Activated CD4-positive, CD25-positive, alpha-beta regulatory T cell (primary cell): ENCODE measurements at regions not wholly inside any gene's neighbourhood (a gene's known extent, or its start where the extent isn't known, plus 50 kb on each side); places are given as distances from the start of the nearest gene placed in this dataset.

Source experiments
- DNase-seq, 4 experiments: peaks; one replicate each; lab custom pipeline; 2025; lab: John Stamatoyannopoulos, UW

DNA sequence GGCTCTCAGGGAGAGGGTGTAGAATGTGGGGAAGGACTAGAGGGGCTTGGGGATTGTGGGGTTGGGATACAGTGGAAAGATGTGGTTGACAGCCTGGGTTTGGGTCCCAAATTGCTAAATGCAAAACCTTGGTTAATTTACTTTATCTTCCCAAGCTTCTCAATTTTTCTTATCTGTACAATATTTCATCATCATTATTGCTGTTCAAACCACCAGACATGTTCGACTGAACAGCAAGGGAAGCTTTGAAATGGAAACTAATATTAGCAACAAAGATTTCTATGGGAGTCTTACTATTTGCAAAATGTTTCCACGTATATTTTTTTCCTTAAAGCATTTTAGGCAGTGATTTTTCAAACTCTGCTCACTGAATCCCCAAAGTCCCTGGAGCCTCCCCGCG, 67.0 kb upstream of the KAZN start:
- no peak for DNase-seq

GRCh38 chr1:14535619-14536355, 62.7 kb upstream of the KAZN start:
- no peak for DNase-seq

GRCh38 chr1:14538335-14538734, 60.1 kb upstream of the KAZN start:
- DNase-seq, result no peak

GRCh38 chr1:14539309-14539708, 59.2 kb upstream of the KAZN start:
- no peak for DNase-seq

DNA sequence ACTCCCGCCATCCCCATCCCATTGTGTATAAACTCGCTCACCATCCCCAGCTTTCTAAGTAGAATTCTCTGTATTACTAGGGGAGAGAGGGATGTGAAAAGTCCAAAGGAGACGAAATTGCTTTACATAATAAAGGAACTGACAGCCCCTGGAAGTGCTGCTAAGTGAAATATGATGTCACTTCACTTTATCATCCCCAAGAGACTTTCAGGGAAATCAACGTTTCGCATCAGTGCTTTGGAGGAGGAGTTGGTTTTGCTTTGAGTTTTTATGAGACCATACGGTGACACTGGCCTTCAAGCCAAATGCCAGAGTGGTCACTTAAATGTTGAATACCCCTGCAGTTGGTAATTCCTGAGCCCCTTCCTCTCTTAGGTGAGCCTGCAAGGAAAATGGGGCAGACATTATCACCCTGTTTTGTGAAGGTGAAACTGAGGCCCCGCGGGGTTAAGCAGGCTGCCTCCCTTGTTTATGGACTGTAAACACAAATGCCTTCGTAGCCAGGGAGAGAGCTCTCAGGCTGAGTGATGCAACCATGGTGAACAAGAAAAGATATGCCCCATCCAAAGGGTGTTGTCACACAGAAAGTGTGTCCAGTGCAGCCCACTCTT, 58.4 kb upstream of the KAZN start:
- no peak for DNase-seq

DNA sequence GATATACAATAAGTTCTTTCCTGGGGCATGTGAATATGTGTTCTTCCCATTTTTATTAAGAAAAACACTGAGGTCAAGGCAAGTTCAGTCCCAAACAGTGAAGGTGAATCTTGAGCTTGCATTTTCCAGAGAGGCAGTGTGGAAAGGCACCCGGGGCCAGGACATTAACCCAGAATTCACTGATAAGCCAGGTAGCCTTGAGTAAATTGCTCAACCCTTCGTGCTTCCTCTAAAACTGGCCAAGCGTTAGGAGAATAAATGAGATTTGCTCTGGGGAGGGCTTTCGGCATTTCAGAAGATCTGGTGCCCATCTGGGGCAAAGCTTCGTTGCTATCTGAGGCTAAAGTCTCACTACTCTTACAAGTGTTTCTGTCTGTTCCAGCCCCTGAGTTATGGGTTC, 57.1 kb upstream of the KAZN start:
- DNase-seq, result no peak

DNA sequence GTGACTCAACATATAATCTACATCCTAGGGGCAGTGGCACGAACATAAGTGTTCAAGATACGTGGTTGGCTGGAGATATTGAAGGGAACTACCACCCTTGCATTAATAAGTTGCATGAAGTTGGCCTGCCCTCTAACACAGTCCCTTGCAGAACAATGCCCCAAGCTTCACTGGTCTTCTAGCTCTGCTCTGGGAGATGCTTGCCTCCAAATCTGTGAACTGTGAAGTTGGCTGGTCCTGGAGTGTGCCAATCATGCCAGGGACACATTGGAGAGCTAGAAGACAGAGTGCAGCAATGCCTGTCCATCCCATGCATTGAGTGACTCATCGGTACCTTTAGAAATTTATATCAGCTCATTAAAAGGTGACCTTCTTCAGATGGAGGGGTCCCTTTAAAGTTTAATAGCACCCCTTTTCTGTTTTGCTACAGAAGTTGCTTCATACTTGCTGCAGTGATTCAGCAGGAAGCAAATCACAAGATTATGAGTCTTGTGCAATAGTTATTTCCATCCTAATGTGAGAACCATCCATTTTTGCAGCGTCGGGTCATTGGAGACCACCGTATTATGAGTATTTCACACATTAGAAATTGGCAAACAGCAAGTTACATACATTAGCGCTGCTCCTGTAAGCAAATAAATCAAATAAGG, 55.2 kb upstream of the KAZN start:
- no peak for DNase-seq

GRCh38 chr1:14544319-14544718, 54.2 kb upstream of the KAZN start:
- no peak for DNase-seq

- DNase-seq, result no peak
Observed at GRCh38 chr1:14545422-14546025, 53.0 kb upstream of the KAZN start.

DNA sequence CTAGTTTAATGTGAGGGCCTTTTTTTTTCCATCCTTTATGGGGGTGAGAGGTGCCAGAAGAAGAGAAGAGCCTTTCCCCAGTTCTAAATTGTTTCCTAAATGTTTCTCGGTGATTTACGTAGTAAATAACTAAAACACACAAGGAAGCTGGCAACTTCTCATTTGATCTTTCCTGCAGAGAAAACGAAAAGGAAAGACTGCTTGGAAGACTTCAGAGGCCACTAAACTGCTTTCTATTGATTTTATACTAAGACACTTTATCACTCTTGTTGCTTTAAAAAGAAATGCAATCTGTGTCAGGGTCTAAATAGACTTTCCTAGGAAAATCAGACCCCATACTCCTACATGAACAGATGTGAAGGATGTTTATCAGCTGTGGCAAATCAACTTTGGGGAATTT, 52.1 kb upstream of the KAZN start:
- no peak for DNase-seq
